ENCODE measurements at regions not wholly inside any gene's neighbourhood (a gene's known extent, or its start where the extent isn't known, plus 50 kb on each side); places are given as distances from the start of the nearest gene placed in this dataset.

GRCh38 chr1:119250299-119250698 is 109.8 kb upstream of the WARS2 start:
- TF ChIP-seq EZH2 (IDR thresholded peaks at IDR 0.05; ENCODE audit: low read length) = no peak
- TF ChIP-seq CTCF (optimal IDR thresholded peaks at IDR 0.05 in 1 of 3, IDR thresholded peaks at IDR 0.05 in 1 of 3, conservative IDR thresholded peaks at IDR 0.05 in 1 of 3; ENCODE audit: extremely low read depth in 1 of 3, insufficient read depth in 2 of 3, low read length in 3 of 3) = no peak
